ENCODE measurements at regions not wholly inside any gene's neighbourhood (a gene's known extent, or its start where the extent isn't known, plus 50 kb on each side); places are given as distances from the start of the nearest gene placed in this dataset.
"Not testable (repeated sequence)": the region's sequence is repeated elsewhere in the genome, so short reads cannot be mapped to it uniquely, and the experiment has no call there.

DNA sequence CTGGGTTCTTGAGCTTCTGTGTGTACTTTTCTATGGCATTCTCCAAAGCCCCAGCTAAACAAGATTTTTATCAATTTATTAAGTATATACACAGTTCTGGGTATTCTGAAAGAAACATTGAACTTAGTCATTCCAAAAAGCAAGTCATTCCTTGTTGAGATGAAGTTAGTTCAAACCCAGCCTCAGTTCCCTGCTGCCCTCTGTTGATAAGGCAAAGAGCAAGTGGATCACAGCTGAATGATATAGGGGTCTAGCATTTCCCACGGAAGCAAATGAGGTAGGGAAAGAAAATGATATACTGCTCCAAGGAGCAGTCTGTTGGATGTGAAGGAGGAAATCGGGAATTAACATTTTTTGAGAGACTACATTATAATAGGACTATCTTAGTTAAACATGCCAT, 841.8 kb upstream of the TENM4 start:
- no peak for DNase-seq

DNA sequence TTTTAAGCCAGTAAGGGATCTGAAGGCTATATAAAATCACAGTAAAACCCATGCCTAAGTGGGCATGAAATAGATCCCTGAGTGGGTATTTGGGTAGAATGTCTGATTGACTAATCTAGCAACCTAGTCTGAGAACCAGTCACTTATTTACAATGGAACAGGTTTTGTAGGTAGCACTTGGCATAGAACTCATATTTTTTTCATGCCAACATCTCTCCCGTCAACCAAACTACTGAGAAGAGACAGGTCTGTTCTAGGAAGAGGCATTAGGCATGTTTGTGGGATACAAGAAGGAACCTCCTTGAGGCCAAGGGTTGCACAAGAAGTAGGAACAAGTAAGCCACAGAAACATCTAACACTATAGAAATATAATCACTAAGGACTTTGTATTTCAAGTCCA, 840.4 kb upstream of the TENM4 start:
- DNase-seq = no peak

DNA sequence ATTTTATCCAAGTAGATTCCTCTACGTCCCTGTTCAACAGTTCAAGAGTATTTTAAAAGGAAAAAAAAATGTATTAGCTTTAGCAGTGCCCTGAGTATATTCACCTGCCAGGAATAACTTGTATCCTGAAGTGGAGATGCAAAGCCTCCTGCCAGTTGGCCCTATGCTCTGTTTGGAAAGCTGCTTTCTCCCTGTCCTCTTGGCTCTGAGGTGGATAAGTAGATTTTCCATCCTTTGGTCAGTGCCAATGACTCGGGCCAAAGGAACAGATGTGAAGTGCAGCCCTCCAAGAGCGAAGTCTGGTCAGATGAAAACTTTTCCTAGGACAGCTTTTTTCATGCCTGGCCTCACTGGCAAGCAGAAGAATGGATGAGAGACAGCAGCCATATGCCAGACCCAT, 839.9 kb upstream of the TENM4 start:
- DNase-seq = no peak

DNA sequence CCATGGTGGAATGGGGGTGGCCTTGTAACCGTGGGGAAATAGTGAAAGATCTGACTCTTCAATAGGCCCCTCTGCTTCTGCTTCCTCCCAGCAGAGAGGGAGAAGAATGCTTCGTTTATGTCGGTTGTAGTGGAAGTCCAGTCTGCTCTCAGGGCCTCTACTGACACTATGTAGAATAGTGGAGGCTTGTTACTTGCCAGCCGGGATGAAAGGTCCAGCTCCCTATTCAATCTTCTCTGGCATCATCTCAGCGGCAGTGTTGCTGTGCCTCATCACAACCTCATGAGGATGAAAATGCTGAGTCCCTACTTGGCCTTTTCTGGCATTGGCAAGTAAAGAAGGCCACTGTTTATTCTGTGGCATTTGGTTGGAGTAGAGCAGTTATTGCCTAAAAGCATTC, 820.9 kb upstream of the TENM4 start:
- DNase-seq = no peak

DNA sequence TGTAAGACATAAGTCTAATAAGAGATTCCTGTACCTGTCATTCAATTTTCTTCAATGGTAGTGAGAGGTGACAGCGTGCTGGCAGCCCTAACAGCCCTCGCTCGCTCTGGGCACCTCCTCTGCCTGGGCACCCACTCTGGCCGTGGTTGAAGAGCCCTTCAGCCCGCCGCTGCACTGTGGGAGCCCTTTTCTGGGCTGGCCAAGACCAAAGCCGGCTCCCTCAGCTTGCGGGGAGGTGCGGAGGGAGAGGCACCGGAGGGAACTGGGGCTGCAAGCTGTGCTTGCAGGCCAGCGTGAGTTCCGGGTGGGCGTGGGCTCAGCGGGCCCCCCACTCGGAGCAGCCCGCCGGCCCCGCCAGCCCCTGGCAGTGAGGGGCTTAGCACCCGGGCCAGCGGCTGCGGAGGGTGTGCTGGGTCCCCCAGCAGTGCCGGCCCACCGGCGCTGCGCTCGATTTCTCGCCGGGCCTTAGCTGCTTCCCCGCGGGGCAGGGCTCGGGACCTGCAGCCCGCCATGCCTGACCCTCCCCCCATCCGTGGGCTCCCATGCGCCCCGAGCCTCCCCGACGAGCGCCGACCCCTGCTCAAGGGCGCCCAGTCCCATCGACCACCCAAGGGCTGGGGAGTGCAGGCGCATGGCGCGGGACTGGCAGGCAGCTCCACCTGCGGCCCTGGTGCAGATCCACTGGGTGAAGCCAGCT, 816.6 kb upstream of the TENM4 start:
- not testable (repeated sequence) for DNase-seq

DNA sequence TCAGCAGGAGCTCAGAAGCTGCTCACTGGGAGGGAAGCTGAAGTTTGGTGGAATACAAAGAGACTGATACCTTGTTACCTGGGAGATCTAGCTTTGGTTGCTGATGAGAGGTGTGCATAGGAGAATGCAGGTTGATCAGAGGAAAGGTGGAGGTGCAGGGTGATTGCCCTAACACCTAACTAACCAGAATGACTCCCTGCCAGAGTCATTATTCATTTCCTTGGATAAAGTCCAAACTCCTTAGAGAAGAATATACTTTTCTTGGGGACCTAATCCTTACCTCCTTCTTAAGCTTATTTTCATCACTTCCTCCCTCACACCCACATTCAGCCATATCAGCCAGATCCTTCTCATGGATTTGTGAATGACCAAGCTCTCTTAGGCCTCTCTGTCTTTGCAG, 814.2 kb upstream of the TENM4 start:
- DNase-seq = no peak

DNA sequence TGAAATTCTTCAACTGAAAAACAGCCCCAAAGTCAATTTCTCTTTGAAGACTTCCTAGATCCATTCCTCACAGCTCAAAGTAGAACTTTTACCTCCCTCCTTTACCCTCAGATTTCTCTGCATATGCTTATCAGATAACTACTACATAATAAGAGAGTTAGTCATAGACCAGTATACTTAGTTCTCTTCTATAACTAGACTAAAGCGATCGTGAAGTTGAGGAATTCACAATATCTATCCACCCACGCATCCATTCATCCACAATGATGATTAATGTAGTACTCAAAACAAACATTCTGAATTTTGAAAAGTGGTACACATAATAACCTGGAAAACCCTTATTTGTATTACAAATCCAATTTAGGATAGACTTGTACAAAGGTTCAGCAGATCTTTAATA, 800.9 kb upstream of the TENM4 start:
- no peak for DNase-seq

DNA sequence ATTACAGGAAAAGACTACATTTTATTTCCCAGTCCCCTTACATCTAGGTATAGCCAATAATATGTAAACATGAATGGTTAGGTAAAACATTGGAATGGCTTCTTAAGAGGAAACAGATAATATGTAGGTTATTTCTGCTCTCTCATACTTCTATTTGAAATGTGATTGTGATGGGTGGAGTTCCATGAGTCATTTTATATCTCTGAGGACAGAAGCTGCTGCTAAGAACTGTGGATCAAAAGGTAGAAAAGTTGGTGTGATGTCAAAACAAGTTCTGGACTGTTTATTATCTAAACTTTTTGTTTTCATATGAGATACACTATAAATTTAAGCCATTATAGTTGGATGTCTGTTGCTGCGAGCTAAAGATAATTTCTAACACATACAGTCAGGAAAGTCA, 799.4 kb upstream of the TENM4 start:
- no peak for DNase-seq

DNA sequence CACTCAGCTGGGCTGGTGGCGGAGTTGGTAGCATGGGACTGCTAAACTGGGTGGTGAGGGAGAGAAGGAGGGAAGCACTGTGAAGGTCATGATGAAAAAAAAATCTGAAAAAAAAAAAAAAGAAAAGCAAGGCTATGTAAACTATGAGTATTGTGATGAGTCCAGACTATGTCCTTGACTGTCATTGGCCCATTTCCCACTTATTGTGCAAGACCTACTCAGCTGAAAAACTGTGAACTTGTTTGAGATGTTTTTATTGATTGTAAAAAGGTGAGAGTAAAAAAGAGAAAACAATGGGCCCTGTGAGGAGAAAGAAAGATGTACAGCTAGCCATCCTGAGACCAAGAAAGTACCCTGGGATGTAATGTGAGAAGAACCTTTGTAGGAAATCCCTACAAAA, 798.4 kb upstream of the TENM4 start:
- DNase-seq = no peak

DNA sequence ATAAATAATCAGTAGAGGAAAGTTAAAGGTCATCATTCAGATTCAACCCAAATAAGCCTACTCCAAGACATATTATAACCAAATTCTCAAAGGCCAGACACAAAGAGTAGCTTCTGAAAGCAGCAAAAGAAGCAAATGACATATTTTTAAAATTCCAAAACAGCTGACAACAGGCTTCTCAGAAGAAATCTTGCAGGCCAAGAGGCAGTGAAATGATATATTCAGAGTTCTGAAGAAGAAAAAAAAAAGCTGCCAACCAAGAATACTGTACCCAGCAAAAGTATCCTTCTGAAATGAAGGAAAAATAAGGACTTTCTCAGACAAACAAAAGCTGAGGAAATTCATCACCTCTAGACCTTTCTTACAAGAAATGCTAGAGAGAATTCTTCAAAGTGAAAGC, 787.1 kb upstream of the TENM4 start:
- no peak for DNase-seq

DNA sequence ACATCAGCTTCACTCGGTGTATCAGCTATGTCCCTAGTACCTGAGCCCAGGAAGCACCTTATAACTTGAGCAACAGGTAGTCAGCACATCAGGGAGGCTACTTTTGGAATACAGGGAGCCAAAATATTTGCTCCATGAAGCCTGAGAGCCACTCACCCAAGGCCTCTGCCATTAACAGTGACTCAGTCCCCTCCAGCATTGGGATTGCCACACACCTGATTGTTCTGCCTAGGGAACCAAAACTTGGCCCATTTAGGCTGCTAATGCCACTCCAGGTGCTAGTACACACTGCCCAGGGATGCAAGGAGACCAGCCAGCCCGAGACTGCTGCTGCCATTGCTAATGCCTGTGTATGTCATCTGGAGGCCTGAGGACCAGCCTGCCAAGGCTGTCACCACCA, 773.6 kb upstream of the TENM4 start:
- DNase-seq = no peak

DNA sequence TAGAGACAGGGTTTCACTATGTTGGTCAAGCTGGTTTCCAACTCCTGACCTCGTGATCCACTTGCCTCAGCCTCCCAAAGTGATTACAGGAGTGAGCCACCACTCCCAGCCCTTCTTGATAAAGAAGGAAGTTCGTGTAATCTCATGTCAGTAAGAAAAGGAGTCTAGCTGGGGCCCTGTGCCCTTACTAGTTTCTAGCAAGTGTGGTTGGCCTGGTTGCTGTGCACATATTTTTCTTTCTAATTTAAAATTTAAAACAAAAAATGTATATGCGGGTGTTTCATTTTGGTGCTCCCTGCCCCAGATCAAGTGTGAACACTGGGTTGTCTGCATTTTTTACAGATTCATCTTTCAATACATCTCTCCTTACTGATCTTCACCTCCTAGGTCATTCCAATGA, 770.8 kb upstream of the TENM4 start:
- no peak for DNase-seq

DNA sequence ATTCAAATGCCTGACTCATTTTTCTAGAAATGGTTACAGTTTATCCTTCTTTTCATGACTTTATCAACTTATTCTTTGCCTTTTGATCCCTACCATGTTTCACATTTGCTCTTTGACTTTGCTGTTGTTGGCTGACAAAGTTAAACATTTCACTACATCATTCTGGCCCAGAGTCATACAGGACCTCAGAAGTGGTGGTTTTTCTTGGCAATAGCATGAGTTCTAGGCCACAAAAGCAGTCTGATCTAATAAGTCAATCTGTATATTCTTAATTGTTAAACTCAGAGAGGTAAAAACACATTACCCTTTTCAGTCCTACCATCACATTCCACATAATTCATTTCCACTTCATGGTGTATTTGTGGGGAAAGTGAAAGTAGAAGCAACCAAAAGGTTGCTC, 763.2 kb upstream of the TENM4 start:
- DNase-seq = no peak

DNA sequence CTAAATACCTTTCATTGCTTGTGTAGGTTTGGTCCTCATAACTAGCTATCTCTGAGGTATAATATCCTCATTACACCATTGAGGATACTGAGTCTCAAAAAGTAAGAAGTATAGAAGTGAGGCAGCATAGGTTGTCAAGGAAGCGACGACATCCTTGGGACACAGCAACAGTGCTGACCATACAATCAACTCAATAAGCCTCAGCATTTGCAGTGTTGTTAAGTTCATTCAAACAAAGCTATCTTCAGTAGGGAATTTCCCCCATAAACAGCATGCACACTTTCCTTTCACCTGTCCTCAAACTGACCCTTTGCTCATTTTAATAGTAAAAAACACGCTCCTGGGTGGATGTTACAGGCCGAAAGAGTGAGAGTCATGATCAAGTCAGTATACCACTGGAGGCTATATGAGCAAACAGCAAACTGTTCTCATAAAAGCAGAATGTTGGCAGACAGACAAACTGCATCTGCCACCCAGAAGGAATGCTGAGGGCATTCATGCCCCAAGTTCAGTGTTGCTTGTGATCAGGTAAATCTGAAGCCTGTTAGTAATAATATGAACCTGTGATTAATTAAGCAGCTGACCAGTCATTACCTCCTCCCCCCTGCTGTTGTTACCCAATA, 756.2 kb upstream of the TENM4 start:
- no peak for DNase-seq

DNA sequence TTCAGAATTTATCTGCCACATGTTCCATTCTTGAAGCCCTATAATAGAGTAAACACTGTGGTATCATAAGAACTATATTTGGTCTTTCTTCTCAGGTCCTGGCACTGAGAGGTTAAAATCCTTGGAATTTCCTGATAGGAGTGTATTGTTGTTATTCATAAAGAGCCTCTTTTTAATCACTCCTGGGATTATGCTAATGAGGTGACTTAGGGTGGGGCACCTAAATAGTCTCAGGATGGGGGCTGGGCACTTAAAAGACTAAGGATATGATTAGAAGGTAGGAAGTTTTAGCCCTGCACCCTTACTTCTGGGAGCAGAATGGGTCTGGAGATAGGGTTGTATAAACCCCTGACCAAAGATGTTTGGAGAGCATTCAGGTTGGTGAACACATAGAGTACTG, 755.2 kb upstream of the TENM4 start:
- DNase-seq = no peak

DNA sequence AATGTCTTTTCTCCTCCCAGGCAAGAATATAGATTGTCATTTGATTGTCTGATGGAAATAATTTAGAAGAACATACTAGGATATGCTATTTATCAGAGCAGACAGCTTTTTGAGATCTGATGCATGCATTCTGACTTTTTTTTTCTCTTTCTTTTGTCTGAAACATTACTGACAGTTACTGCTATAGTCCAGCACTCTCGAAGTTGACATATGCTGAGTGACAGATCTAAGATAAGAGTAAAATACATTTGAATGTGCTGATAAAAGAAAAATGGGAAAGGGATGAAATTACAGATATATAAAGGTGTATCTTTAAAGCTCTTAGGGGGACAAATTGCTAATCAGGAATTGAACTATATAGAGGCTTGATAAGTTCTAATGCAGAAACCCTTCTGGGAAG, 753.8 kb upstream of the TENM4 start:
- no peak for DNase-seq

DNA sequence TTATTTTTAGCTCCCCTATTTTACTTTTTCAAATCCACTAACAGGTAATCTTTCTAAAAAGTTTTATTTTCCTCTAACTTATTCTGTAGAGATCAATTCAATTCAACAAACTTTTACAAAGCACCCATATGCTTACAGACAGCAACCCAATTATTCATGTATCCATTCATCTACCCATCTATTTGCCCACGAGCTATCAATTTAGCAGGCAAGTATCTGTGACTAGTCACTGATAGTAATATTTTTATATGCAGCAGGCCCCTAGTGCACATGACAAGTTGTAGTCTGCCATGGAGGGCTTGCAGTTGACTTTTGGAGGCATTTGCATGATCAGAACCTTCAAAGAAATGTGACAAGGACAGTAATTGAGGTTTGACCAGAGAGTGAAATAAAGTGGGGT, 753.2 kb upstream of the TENM4 start:
- DNase-seq = no peak

DNA sequence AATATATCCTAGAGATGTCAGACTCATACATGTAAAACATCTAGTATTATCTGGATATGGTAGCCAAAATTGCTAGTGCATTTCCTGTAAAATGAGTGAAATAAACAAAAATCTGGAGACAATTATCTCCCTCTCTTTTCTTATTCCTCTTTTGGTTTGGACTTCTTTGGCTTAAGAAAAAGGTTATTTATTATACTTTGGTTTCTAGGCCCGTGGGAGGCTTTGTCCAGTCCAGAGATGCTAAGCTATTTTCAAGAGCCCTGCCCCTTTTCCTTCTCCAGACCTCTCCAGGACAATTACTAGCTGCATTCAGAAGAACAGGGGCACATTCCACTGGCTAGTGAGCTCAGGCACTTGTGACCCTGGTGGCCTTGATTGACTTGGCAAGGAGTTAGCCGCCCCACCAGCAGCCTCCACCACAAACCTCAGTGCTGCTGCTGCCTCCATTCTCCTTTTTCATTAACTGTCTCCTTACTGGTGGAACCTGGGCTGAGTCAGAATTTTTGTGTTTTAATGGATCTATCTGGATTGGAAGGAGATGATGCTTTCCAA, 747.3 kb upstream of the TENM4 start:
- no peak for DNase-seq

DNA sequence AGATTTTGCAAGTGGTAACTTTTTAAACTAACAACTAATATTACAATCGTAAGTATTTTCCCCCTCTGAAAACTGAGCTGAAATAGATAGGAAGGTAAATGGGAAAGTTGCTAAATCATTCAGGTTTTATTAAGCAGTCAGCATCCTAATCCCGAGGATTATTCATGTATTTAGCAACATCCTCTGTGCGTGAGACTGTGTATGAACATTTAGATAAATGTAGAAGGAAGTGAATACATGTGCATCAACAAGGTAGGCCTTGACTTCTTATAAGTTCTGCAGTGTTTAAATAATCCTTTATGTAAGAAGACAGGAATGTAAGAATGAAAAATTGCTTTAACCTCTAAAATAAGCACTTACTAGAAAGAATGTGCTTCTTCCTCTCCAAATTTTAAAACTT, 745.9 kb upstream of the TENM4 start:
- no peak for DNase-seq

DNA sequence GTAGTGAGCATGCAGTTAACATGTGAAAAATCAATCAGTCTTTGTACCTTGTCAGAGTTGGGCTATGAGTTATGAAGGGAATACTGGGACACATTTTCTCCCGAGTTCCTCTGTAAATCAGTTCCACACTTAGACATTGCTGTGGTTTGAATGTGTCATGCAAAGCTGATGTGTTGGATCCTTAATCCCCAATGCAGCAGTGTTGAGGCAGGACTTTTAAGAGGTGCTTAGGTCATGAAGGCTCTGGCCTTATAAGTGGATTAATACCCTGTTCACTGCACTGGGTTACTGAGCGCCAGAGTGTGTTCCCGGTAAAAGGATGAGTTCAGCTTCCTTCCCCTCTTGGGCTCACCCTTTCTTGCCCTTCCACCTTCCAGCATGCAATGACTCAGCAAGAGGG, 742.1 kb upstream of the TENM4 start:
- DNase-seq = no peak

DNA sequence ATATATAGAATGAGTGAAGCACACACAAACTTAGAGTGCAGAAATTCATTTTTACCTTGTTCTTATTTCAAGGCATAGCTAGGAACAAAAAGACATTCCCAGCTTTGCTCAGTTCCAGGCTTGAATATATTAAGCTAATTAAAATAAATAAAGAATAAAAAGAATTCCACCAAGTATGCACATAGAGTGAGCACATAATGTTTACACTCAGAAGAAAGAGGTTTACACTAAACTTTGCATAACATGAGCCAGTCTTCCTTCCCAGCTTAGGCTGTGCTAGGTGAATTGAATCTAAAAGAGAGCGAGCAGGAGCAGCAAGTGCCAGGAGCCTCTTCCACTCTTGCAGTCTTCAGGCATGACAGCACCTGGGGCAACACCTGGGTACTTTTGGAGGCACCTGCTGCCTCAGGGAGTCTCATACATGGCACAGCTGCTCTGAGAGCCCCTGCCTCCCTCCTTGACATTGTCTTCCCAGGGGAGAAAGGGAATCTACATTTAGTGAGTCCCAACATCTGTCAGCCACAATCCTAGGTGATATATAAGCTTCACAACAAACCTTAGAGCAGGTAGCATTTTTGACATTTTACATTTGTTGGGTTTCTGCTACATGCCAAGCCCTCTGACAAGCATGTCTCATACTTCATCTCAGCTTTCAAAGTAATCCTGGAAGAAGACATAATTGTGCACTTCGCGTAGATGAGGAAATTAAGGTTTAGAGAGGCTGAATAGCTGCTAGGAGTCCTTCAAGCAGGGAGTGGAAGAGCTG, 732.7 kb upstream of the TENM4 start:
- DNase-seq = no peak

DNA sequence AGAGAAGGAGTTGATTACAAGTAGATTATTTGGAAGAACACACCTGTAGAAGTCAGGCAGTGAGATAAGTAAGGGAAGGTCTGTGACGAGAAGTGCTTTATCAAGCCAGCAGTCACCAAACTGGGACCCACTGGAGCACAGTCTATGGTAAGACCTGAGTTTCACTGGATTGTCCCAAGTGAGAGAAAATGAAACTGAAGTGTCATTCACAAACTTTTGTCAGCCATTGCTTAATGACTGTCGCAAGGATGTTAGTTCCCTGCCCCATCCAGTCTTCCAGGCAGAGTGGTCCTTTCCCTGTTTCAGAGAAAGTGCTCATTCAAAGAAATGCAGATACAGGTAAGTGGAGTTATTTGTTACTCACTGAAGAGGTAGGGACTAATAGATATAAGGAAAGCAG, 728.0 kb upstream of the TENM4 start:
- no peak for DNase-seq

DNA sequence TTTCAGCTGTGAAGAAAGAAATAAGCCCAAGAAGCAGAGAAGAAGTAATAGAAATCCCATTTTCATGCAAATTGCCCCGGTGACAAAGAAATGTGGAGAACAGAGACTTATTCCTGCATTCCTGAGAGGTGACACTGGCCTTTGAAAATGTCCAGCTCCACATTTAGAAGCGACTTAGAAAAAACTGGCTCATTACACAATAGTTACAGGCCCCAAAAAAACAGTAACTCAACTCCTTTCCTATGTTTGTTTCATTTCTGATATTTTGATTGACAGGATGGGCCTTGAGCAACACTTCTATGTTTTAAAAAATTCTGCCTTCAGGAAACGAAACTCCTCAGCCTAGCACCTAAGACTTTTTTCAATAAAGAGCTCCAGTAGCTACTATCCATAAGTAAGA, 726.9 kb upstream of the TENM4 start:
- DNase-seq = no peak

DNA sequence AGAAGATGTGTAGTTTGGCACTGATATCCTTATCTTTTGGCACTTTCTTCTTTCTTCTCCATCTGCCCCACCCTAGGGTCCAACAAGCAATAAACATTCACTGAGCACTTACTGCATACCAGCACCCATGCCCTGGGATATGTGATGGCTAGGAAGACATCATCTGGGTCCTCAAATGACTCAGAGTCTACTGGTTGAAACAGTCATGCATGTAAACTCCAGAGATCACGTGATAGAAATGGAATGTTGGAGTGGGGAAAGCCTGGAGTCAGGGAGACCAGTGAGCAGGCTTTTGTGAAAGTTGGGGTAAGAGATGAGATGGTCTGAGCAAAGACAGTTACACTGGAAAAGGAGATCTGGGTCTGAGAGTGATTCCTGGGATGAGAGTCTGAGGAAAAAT, 724.9 kb upstream of the TENM4 start:
- DNase-seq = no peak

All from activated CD4-positive, alpha-beta T cell treated with anti-CD3 and anti-CD28 coated beads, Interleukin-2, amount 50 U/mL, for 1 hour (primary cell).